GM06990 (cell line): ENCODE measurements at regions not wholly inside any gene's neighbourhood (a gene's known extent, or its start where the extent isn't known, plus 50 kb on each side); places are given as distances from the start of the nearest gene placed in this dataset.

ENCODE experiments used
- DNase-seq: peaks from one replicate; pipeline ENCODE4 v3.0.0-alpha.2; 2011; ENCODE audit not compliant: insufficient read length; ENCODE audit errors: extremely low read depth
- H3K27me3 ChIP-seq: replicated peaks from 2 replicates; pipeline ENCODE4 v1.6.0; 2011; ENCODE audit warnings: low read length; ENCODE audit not compliant: control insufficient read depth, insufficient read depth
- H3K36me3 ChIP-seq: 2 replicates; pipeline ENCODE4 v1.5.1; 2011; ENCODE audit warnings: low read length; ENCODE audit not compliant: control insufficient read depth, insufficient read depth
- H3K4me3 ChIP-seq: replicated peaks from 2 replicates; pipeline ENCODE4 v1.5.1; 2011; ENCODE audit warnings: low read depth, mild to moderate bottlenecking, control low read depth, low read length
- TF ChIP-seq, protein P1 (sequence below): IDR thresholded peaks from 2 replicates; pipeline ENCODE4 v1.5.1; 2011; ENCODE audit warnings: low read length, control low read depth, mild to moderate bottlenecking, inconsistent platforms; ENCODE audit not compliant: insufficient read depth, poor library complexity, severe bottlenecking

DNA sequence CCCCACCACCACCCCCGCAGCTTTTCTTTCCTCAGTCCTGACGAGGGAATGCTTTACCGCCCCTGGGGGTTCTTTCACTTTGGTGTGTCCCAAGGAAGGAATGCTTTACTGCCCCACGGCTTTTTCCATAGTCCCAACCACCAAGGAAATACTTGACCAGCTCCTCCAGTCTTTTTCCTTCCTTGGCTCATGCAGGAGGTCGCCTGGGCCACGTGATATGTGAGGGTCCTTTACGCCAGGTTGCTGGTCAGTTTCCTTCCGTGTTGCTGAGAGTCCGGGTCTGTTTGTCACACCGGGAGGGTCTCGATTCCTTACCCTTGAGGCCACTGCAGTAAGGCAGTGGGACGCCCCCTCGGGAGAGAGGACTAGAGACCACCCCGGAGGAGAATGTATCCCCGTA, 58.9 kb upstream of the CDH4 start:
- Histone ChIP-seq H3K4me3 (no peak overlapping the region), H3K27me3 (no peaks in the 10 kb centered on the region), H3K36me3 (no peaks in the 10 kb centered on the region)
- TF ChIP-seq, protein P1, sequence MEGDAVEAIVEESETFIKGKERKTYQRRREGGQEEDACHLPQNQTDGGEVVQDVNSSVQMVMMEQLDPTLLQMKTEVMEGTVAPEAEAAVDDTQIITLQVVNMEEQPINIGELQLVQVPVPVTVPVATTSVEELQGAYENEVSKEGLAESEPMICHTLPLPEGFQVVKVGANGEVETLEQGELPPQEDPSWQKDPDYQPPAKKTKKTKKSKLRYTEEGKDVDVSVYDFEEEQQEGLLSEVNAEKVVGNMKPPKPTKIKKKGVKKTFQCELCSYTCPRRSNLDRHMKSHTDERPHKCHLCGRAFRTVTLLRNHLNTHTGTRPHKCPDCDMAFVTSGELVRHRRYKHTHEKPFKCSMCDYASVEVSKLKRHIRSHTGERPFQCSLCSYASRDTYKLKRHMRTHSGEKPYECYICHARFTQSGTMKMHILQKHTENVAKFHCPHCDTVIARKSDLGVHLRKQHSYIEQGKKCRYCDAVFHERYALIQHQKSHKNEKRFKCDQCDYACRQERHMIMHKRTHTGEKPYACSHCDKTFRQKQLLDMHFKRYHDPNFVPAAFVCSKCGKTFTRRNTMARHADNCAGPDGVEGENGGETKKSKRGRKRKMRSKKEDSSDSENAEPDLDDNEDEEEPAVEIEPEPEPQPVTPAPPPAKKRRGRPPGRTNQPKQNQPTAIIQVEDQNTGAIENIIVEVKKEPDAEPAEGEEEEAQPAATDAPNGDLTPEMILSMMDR: no peak
- no peak for DNase-seq
